Left hindlimb (tissue), 1 donor: ENCODE measurements at regions not wholly inside any gene's neighbourhood (a gene's known extent, or its start where the extent isn't known, plus 50 kb on each side); places are given as distances from the start of the nearest gene placed in this dataset.

Source experiments
- DNase-seq: peaks from one replicate; pipeline ENCODE4 v3.0.0-alpha.2; 2018

- peak; percentile 80 for DNase-seq
These were observed 268.2 kb downstream of the PTEN start for GRCh38 chr10:88131511-88132139.

GRCh38 chr10:88136712-88137111, 273.3 kb downstream of the PTEN start:
- DNase-seq: no peak

DNA sequence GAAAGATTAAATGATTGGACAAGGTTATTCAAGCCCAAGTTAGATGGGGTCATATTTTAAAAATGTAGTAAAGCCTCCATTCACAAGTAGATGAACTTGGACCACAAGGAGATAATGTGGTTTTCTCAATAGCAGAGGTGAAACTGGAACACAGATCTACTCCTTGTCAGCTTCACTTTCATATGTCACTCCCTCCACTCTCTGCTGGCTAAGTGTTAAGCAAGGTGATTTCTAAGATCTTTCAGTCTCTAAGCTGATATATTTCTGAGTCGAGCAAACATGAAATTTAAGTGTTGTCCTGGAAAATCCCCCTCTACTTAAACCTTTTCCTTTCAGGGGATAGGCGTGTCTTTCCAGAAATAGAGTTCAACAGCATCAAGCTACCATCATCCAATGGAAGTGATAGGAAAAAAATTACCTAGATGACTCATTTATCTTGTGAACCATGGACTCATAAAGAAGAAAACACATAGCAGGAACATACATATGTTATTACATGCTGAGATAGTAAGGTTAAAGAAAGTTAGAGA, 275.0 kb downstream of the PTEN start:
- DNase-seq: no peak

DNA sequence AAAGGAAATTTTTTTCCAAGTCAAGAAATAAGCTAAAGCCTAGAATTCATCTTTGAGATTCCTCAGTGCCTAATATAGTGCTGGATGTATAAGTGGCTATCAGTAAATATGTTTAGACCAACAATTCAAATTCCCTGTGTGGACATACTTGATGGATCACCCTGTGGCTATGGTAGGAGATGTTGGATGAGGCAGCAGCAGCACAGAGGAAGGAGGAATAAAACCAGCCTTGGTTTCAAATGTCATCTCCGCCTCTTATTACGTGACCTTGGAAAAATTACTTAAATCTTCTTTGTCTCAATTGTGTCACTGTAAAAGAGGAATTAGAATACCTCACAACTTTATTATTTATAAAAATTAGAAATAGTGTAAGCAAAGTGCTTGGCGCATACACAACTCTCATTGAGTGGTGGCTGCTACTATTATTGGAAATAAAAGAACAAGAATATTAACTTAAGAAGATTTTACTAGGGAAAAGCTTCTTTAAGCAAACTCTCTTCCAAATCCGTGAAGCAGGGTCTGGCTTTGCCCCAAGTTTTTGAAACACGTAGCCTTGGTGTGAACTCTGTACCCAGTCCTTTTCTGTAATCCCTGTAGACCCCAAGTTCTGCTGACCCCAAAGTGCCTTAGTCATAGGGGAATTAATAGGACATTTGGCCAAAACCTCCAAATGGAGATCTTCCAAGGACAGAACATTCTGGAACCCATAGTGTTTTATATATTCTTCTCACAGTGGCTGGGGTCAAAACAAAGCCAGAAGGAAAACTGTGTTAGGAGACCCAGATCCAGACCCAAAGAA, 283.8 kb downstream of the PTEN start:
- DNase-seq: no peak

DNA sequence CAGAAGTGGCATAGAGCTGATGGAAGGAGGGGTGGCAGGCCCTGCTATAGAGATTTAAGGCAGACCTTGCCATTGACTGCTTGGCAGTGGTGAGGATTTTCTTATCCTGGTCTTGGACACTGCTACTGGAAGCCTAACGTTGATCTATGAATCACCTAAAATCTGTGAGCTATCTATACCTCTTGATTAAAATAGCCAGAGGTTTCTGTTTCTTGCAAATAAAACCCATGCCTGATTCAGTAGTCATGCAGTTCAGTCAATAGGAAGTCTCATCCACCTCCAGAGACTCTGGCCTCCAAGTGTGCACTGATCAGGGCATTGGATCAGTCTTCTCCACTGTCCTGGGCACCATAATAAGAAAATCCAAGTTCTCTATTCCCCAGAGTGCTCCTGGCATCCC, 286.5 kb downstream of the PTEN start:
- no peak for DNase-seq

DNA sequence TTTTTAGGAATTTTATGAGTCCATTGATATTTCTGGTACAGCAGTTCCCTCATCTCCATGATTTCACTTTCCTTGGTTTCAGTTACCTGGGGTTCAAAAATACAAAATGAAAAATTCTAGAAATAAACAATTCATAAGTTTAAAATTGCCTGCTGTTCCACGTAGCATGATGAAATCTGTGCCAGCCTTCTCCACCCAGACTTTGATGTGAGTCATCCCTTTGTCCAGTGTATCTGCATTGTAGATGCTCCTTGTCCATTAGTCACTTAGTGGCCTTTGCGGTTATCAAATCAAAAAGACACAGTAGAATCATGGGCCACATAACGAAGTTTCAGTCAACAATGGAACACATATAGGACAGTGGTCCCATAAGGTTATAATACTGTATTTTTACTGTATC, 286.9 kb downstream of the PTEN start:
- DNase-seq: no peak

DNA sequence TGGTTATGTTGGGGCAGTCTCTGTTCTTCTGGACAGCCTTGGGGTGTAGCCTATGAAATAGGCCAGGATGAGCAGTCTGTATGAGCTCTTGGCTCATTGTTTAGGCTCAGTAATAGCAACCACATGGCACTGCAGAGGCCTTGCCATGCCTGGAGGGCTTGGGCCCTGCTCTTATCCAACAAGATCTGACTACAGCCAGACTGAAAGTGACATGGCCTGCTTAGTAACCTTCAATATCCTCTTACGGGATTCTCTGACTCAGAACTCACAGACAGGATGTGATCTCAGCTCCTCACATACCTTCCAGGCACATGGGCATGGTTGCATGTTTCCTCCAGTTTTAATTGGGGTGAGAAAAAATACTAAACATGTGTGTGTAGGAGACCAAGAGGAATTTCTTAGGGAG, 289.3 kb downstream of the PTEN start:
- DNase-seq: no peak

GRCh38 chr10:88154596-88155250, 291.3 kb downstream of the PTEN start:
- DNase-seq: no peak

GRCh38 chr10:88156341-88156740, 292.9 kb downstream of the PTEN start:
- no peak for DNase-seq

DNA sequence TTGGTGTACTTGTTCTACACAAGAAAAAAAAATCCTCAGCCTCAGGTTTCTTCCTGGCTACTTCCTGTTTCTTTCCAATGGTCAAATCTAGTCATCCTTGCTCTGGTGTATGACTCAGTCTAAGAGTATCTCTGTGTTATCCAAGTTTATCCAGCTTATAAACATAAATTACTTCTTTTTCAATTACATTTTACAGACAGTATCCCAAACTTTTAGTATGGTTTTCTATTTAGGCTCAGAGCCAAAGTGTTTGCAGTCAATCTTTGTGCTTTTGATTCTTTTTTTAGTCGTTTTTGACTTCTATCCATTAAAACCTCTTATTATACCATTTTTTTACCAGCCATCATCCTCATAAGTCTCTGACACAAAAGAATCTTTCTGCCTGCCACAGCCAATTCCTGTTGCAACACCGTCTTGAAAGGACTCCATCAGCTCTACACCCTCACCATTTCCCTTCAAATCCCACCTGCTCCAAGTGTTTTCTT, 294.6 kb downstream of the PTEN start:
- no peak for DNase-seq

GRCh38 chr10:88158526-88159122, 295.2 kb downstream of the PTEN start:
- DNase-seq: no peak

- DNase-seq: no peak
These were observed 295.9 kb downstream of the PTEN start for GRCh38 chr10:88159127-88159829.

GRCh38 chr10:88161070-88161469, 297.6 kb downstream of the PTEN start:
- DNase-seq: no peak

DNA sequence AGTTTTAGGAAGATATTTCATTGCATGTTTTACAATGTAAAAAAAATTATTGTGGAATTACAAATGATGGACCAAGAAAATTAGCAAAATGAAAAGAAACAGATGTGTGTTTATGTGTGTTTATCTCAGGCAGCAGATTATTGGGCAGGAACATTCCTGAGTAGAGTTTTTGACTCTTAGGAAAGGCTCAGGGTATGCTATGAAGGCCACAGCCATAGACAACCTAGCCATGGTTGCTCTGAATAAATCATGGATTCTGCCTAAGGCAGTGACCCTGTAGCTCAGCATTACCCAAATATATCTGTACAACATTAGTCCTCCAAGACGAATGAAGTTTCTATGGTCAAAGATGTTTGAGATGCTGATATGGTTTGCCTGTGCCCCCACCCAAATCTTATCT, 298.3 kb downstream of the PTEN start:
- DNase-seq: no peak

GRCh38 chr10:88162852-88163251, 299.4 kb downstream of the PTEN start:
- DNase-seq: no peak

GRCh38 chr10:88163572-88163971, 300.1 kb downstream of the PTEN start:
- DNase-seq: no peak

GRCh38 chr10:88164471-88164870, 301.0 kb downstream of the PTEN start:
- no peak for DNase-seq

- DNase-seq: no peak
These were observed 302.4 kb downstream of the PTEN start for GRCh38 chr10:88165849-88166271.

DNA sequence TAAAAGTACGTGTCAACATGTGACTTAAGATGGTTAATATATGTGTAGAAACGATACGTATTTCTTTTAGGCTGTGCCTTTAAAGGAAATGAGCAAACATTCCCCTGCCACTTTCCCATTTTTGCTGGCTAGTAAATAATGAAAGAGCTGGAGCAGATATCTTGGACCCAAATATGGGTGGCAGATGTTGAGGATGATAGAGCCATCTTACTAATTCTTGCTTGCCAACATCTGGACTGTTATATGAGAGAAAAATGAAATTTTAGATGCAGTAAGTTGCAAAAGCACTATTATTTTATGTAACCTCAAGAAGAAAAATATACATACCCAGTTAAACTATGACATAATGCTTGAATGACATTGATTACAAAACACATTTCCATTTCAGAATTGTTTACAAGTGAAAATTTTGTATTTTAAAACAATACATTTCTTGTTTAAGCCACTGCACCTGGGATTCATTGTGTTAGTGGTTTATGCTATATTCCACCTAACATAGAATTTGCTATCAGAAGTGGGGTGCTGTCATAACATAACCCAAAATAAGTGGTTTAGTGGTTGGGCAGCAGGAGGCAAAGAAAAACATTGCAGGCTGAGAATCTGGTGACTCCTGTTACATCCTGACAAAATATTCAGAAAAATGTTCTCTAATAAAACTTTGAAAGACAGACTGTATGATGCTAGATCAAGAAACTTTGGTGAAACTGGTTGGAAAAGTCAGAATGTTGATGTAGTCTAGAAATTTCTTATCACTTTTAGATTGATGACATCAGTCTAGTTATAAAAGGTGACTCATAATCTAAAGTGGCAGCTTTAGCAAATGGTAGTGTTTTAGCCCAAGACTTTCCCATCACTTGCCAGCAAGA, 305.0 kb downstream of the PTEN start:
- no peak for DNase-seq

GRCh38 chr10:88169037-88169319, 305.6 kb downstream of the PTEN start:
- DNase-seq: no peak

- no peak for DNase-seq
These were observed 307.2 kb downstream of the PTEN start for GRCh38 chr10:88170628-88171027.

- no peak for DNase-seq
These were observed 308.7 kb downstream of the PTEN start for GRCh38 chr10:88172159-88172558.
